CD14-positive monocyte (primary cell): ENCODE measurements at regions not wholly inside any gene's neighbourhood (a gene's known extent, or its start where the extent isn't known, plus 50 kb on each side); places are given as distances from the start of the nearest gene placed in this dataset.

ENCODE experiments used
- DNase-seq, 3 donors: peaks; one replicate each; pipeline ENCODE4 v3.0.0-alpha.2; 2011 to 2022
- H2AFZ ChIP-seq: 2 replicates; pipeline ENCODE4 v1.6.0; 2012; ENCODE audit warnings: mild to moderate bottlenecking, low read depth, low read length, inconsistent platforms; ENCODE audit not compliant: insufficient read depth, poor library complexity, severe bottlenecking
- H3K27ac ChIP-seq, 2 donors: 1 replicate in 1 of 2; 2 replicates in 1 of 2; pipeline ENCODE4 v1.5.1; 2012 to 2013; ENCODE audit warnings: low read length in 2 of 2, control low read depth in 1 of 2, inconsistent platforms in 1 of 2, low read depth in 1 of 2, mild to moderate bottlenecking in 1 of 2
- H3K27me3 ChIP-seq, 2 donors: one replicate each; pipeline versions ENCODE4 v1.6.0 to v1.6.1; 2011 to 2013; ENCODE audit warnings: low read length in 2 of 2; ENCODE audit not compliant: control insufficient read depth in 2 of 2, insufficient read depth in 2 of 2
- H3K36me3 ChIP-seq, 2 donors: replicated peaks in 1 of 2; 1 replicate in 1 of 2; 2 replicates in 1 of 2; pipeline versions ENCODE4 v1.5.1 to v1.6.1; 2012 to 2013; ENCODE audit warnings: low read length in 2 of 2, control low read depth in 1 of 2, inconsistent platforms in 1 of 2, mild to moderate bottlenecking in 1 of 2; ENCODE audit not compliant: insufficient read depth in 2 of 2, control insufficient read depth in 1 of 2
- H3K4me1 ChIP-seq, 2 donors: 1 replicate in 1 of 2; 2 replicates in 1 of 2; pipeline versions ENCODE4 v1.5.1 to v1.6.1; 2012 to 2013; ENCODE audit warnings: low read length in 2 of 2, control low read depth in 1 of 2, inconsistent platforms in 1 of 2, mild to moderate bottlenecking in 1 of 2, moderate library complexity in 1 of 2; ENCODE audit not compliant: insufficient read depth in 2 of 2, control insufficient read depth in 1 of 2
- H3K4me2 ChIP-seq: replicated peaks from 2 replicates; pipeline ENCODE3; 2012; ENCODE audit warnings: low read length, moderate library complexity, mild to moderate bottlenecking; ENCODE audit not compliant: poor library complexity, severe bottlenecking; ENCODE audit errors: extremely low read depth
- H3K4me3 ChIP-seq, 3 experiments: fragments of 200-600 bp in 1 of 3; sonication (generic) in 1 of 3; replicated peaks in 1 of 3; 1 replicate in 2 of 3; 2 replicates in 1 of 3; pipeline ENCODE4 v1.5.1; 2011 to 2013; ENCODE audit warnings: low read length in 3 of 3, mild to moderate bottlenecking in 3 of 3, control low read depth in 2 of 3, low read depth in 2 of 3, inconsistent platforms in 1 of 3, moderate library complexity in 1 of 3
- H3K79me2 ChIP-seq: 2 replicates; pipeline ENCODE4 v1.6.0; 2012; ENCODE audit warnings: mild to moderate bottlenecking, control low read depth, inconsistent platforms, low read length, moderate library complexity; ENCODE audit not compliant: insufficient read depth
- H3K9ac ChIP-seq: 2 replicates; pipeline ENCODE4 v1.6.0; 2017; ENCODE audit warnings: low read length, mild to moderate bottlenecking; ENCODE audit not compliant: insufficient read depth, poor library complexity, severe bottlenecking
- H3K9me3 ChIP-seq, 2 donors: replicated peaks in 1 of 2; 1 replicate in 1 of 2; 2 replicates in 1 of 2; pipeline versions ENCODE4 v1.5.1 to v1.6.1; 2012 to 2013; ENCODE audit warnings: low read length in 2 of 2, control low read depth in 1 of 2; ENCODE audit not compliant: control insufficient read depth in 1 of 2, insufficient read depth in 1 of 2
- H4K20me1 ChIP-seq: 2 replicates; pipeline ENCODE4 v1.6.0; 2012; ENCODE audit warnings: mild to moderate bottlenecking, low read length, control low read depth, moderate library complexity; ENCODE audit not compliant: insufficient read depth
- H3K27ac Mint-ChIP-seq, 7 donors: one replicate each; pipeline ENCODE4 v1.8.0; 2020; ENCODE audit warnings: mild to moderate bottlenecking in 7 of 7, mixed read lengths in 7 of 7, moderate library complexity in 6 of 7, inconsistent platforms in 2 of 7
- H3K27me3 Mint-ChIP-seq, 3 donors: one replicate each; pipeline ENCODE4 v1.8.0; 2021 to 2022; ENCODE audit warnings: low read depth in 3 of 3, mild to moderate bottlenecking in 3 of 3, mixed read lengths in 3 of 3, moderate library complexity in 3 of 3, inconsistent platforms in 1 of 3
- H3K36me3 Mint-ChIP-seq, 2 donors: one replicate each; pipeline ENCODE4 v1.8.0; 2020; ENCODE audit warnings: mixed read lengths in 2 of 2, inconsistent platforms in 1 of 2, mild to moderate bottlenecking in 1 of 2
- H3K4me1 Mint-ChIP-seq: one replicate; pipeline ENCODE4 v1.8.0; 2020; ENCODE audit warnings: mild to moderate bottlenecking, mixed read lengths
- H3K4me3 Mint-ChIP-seq, 2 donors: one replicate each; pipeline ENCODE4 v1.8.0; 2020; ENCODE audit warnings: mild to moderate bottlenecking in 2 of 2, mixed read lengths in 2 of 2, moderate library complexity in 1 of 2
- H3K9me3 Mint-ChIP-seq, 7 donors: one replicate each; pipeline ENCODE4 v1.8.0; 2020 to 2022; ENCODE audit warnings: mixed read lengths in 7 of 7, mild to moderate bottlenecking in 6 of 7, moderate library complexity in 6 of 7, inconsistent platforms in 2 of 7
- CTCF ChIP-seq: fragments of 200-600 bp; IDR thresholded peaks from one replicate; pipeline ENCODE4 v1.8.0; 2022; ENCODE audit warnings: antibody characterized with exemption, mild to moderate bottlenecking
- WGBS: methylation state at CpG from one replicate; pipeline ENCODE4 v1.1.5; 2013; ENCODE audit warnings: missing lambda C conversion rate; ENCODE audit not compliant: insufficient coverage; 5-methylcytosine and 5-hydroxymethylcytosine counted together
- intact Hi-C, 2 donors: fragments of 100-400 bp; cut with micrococcal nuclease; formaldehyde crosslinking; loops; one replicate each; pipeline versions ENCODE4 v1.15.0 to v1.15.1; 2023

GRCh38 chr12:25328072-25328712 lies 77.5 kb upstream of the KRAS start:
- Mint-ChIP-seq H3K27ac (no peak overlapping the region), H3K4me3 (no peak overlapping the region), H3K36me3 (no peaks in the 10 kb centered on the region), H3K4me1 (peaks cover 7% of the 10 kb centered on the region), H3K27me3 (peaks cover 0 to 5% (median 1%) of the 10 kb centered on the region in 3 donors), H3K9me3 (no peaks in the 10 kb centered on the region)
- peak; percentile 17 to 53 (median 32) for DNase-seq
- Histone ChIP-seq H3K27ac (no peak overlapping the region), H3K9me3 (no peaks in the 10 kb centered on the region), H3K4me3 (no peak overlapping the region), H3K79me2 (no peaks in the 10 kb centered on the region), H2AFZ (no peak overlapping the region), H3K9ac (no peak overlapping the region), H3K4me2 (no peak overlapping the region), H4K20me1 (no peaks in the 10 kb centered on the region), H3K4me1 (peaks cover 2 to 5% of the 10 kb centered on the region in 2 donors), H3K36me3 (no peaks in the 10 kb centered on the region), H3K27me3 (no peaks in the 10 kb centered on the region)
- 75% methylated on average over 2 of the region's 5 CpGs for WGBS
- TF ChIP-seq CTCF = no peak
- intact Hi-C loops = no loop called here

- no peak for DNase-seq
- Histone ChIP-seq H3K9me3 (no peaks in the 10 kb centered on the region), H3K9ac (no peak overlapping the region), H3K27me3 (no peaks in the 10 kb centered on the region), H3K4me3 (no peak overlapping the region), H4K20me1 (no peaks in the 10 kb centered on the region), H3K79me2 (no peaks in the 10 kb centered on the region), H3K4me2 (no peak overlapping the region), H3K36me3 (no peaks in the 10 kb centered on the region), H3K27ac (no peak overlapping the region), H2AFZ (no peak overlapping the region), H3K4me1 (no peaks in the 10 kb centered on the region)
- no peaks in the 10 kb centered on the region for H3K9me3 Mint-ChIP-seq
- no peak for TF ChIP-seq CTCF
- H3K27me3 Mint-ChIP-seq = peaks cover 0 to 5% (median 5%) of the 10 kb centered on the region in 3 donors
- intact Hi-C loops = no loop called here
- H3K27ac Mint-ChIP-seq = no peak overlapping the region
- H3K4me1 Mint-ChIP-seq = peaks cover 7% of the 10 kb centered on the region
- H3K4me3 Mint-ChIP-seq = no peak overlapping the region
- no peaks in the 10 kb centered on the region for H3K36me3 Mint-ChIP-seq
- no CpG with 5 or more reads among the region's 4 CpGs for WGBS
These were observed 76.6 kb upstream of the KRAS start for GRCh38 chr12:25327321-25327720.
